K562 (cell line): ENCODE measurements at regions not wholly inside any gene's neighbourhood (a gene's known extent, or its start where the extent isn't known, plus 50 kb on each side); places are given as distances from the start of the nearest gene placed in this dataset.

Experiments used
- PHF8 ChIP-seq: fragments of 200-600 bp; sonication (generic); IDR thresholded peaks from 2 replicates; pipeline ENCODE4 v1.6.1; 2012; ENCODE audit warnings: mixed run types, mild to moderate bottlenecking, inconsistent platforms, low read length, moderate library complexity, borderline replicate concordance
- ZNF696 ChIP-seq: fragments of 250-450 bp; sonication (Bioruptor Pico); conservative IDR thresholded peaks from 2 replicates; pipeline ENCODE4 v1.4.0; 2020; ENCODE audit warnings: mild to moderate bottlenecking, moderate library complexity

GRCh38 chr7:84302949-84303348 lies 108.4 kb upstream of the SEMA3A start:
- TF ChIP-seq ZNF696 (CRISPR knock-in tag), result no peak
- no peak for TF ChIP-seq PHF8
